NCI-H345 treated with DMSO at 0.1 percent for 48 hours (cell line): ENCODE measurements at regions not wholly inside any gene's neighbourhood (a gene's known extent, or its start where the extent isn't known, plus 50 kb on each side); places are given as distances from the start of the nearest gene placed in this dataset.
"Not testable (repeated sequence)": the region's sequence is repeated elsewhere in the genome, so short reads cannot be mapped to it uniquely, and the experiment has no call there.

ENCODE experiments used
- DNase-seq: peaks from one replicate; lab custom pipeline; 2025; ENCODE audit not compliant: unreplicated experiment; lab: John Stamatoyannopoulos, UW

GRCh38 chr6:21708320-21708580 is 114.7 kb downstream of the SOX4 start:
- no peak for DNase-seq

- DNase-seq, result no peak
Observed at GRCh38 chr6:21710216-21710615, 116.7 kb downstream of the SOX4 start.

- DNase-seq, result no peak
Observed at GRCh38 chr6:21710908-21711627, 117.5 kb downstream of the SOX4 start.

- no peak for DNase-seq
Observed at GRCh38 chr6:21712213-21712612, 118.7 kb downstream of the SOX4 start.

GRCh38 chr6:21713481-21713880 is 119.9 kb downstream of the SOX4 start:
- no peak for DNase-seq

- DNase-seq, result no peak
Observed at GRCh38 chr6:21715180-21715579, 121.6 kb downstream of the SOX4 start.

- no peak for DNase-seq
Observed at GRCh38 chr6:21722510-21722909, 129.0 kb downstream of the SOX4 start.

GRCh38 chr6:21726676-21727075 is 133.1 kb downstream of the SOX4 start:
- no peak for DNase-seq

- DNase-seq, result no peak
Observed at GRCh38 chr6:21728141-21728540, 134.6 kb downstream of the SOX4 start.

- DNase-seq, result no peak
Observed at GRCh38 chr6:21729431-21729830, 135.9 kb downstream of the SOX4 start.

- no peak for DNase-seq
Observed at GRCh38 chr6:21730533-21730932, 137.0 kb downstream of the SOX4 start.

GRCh38 chr6:21731411-21732031 is 138.0 kb downstream of the SOX4 start:
- no peak for DNase-seq

- DNase-seq, result not testable (repeated sequence)
Observed at GRCh38 chr6:21732032-21732730, 138.6 kb downstream of the SOX4 start.

- no peak for DNase-seq
Observed at GRCh38 chr6:21732731-21733130, 139.2 kb downstream of the SOX4 start.

- DNase-seq, result no peak
Observed at GRCh38 chr6:21733311-21733710, 139.8 kb downstream of the SOX4 start.

- DNase-seq, result no peak
Observed at GRCh38 chr6:21734204-21734603, 140.7 kb downstream of the SOX4 start.

GRCh38 chr6:21738180-21739094 is 144.9 kb downstream of the SOX4 start:
- DNase-seq, result peak; percentile 70

GRCh38 chr6:21739241-21739640 is 145.7 kb downstream of the SOX4 start:
- no peak for DNase-seq

- no peak for DNase-seq
Observed at GRCh38 chr6:21739838-21740237, 146.3 kb downstream of the SOX4 start.

GRCh38 chr6:21740376-21741124 is 147.0 kb downstream of the SOX4 start:
- peak; percentile 25 for DNase-seq
